ENCODE measurements at regions not wholly inside any gene's neighbourhood (a gene's known extent, or its start where the extent isn't known, plus 50 kb on each side); places are given as distances from the start of the nearest gene placed in this dataset.

DNA sequence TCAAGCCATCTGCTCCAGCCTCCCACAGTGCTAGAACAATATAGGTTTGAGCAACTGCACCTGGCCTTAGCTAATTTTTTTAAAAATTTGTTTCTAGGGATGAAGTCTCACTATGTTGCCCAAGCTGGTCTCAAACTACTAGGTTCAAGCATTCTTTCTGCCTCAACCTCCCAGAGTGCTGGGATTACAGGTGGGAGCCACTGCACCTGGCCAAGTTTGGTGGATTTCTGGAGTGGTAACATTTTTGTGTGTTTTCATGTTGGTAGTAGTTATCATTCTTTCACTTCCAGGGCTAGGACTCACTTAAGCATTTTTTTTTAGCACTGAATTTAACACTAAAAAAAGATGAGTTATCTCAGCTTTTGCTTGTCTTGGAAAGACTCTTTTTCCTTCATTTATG lies 328.0 kb upstream of the RGS6 start:
- TF ChIP-seq FOXP1 (CRISPR knock-in tag; IDR thresholded peaks at IDR 0.05; ENCODE audit: borderline replicate concordance) (no peak), NFATC4 (CRISPR knock-in tag; IDR thresholded peaks at IDR 0.05) (no peak), SP1 (CRISPR knock-in tag; conservative IDR thresholded peaks at IDR 0.05) (no peak), ETV6 (CRISPR knock-in tag; IDR thresholded peaks at IDR 0.05) (no peak), OVOL2 (CRISPR knock-in tag; IDR thresholded peaks at IDR 0.05; ENCODE audit: borderline replicate concordance) (no peak), CREM (CRISPR knock-in tag; IDR thresholded peaks at IDR 0.05) (no peak), ZNF121 (CRISPR knock-in tag; IDR thresholded peaks at IDR 0.05) (no peak), CBFB (CRISPR knock-in tag; IDR thresholded peaks at IDR 0.05; ENCODE audit: low read depth) (no peak), ESRRA (CRISPR knock-in tag; IDR thresholded peaks at IDR 0.05; ENCODE audit: borderline replicate concordance) (no peak)
- TF ChIP-seq, protein P1, sequence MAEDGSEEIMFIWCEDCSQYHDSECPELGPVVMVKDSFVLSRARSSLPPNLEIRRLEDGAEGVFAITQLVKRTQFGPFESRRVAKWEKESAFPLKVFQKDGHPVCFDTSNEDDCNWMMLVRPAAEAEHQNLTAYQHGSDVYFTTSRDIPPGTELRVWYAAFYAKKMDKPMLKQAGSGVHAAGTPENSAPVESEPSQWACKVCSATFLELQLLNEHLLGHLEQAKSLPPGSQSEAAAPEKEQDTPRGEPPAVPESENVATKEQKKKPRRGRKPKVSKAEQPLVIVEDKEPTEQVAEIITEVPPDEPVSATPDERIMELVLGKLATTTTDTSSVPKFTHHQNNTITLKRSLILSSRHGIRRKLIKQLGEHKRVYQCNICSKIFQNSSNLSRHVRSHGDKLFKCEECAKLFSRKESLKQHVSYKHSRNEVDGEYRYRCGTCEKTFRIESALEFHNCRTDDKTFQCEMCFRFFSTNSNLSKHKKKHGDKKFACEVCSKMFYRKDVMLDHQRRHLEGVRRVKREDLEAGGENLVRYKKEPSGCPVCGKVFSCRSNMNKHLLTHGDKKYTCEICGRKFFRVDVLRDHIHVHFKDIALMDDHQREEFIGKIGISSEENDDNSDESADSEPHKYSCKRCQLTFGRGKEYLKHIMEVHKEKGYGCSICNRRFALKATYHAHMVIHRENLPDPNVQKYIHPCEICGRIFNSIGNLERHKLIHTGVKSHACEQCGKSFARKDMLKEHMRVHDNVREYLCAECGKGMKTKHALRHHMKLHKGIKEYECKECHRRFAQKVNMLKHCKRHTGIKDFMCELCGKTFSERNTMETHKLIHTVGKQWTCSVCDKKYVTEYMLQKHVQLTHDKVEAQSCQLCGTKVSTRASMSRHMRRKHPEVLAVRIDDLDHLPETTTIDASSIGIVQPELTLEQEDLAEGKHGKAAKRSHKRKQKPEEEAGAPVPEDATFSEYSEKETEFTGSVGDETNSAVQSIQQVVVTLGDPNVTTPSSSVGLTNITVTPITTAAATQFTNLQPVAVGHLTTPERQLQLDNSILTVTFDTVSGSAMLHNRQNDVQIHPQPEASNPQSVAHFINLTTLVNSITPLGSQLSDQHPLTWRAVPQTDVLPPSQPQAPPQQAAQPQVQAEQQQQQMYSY (CRISPR knock-in tag; IDR thresholded peaks at IDR 0.05) = no peak
- TF ChIP-seq, protein P2, sequence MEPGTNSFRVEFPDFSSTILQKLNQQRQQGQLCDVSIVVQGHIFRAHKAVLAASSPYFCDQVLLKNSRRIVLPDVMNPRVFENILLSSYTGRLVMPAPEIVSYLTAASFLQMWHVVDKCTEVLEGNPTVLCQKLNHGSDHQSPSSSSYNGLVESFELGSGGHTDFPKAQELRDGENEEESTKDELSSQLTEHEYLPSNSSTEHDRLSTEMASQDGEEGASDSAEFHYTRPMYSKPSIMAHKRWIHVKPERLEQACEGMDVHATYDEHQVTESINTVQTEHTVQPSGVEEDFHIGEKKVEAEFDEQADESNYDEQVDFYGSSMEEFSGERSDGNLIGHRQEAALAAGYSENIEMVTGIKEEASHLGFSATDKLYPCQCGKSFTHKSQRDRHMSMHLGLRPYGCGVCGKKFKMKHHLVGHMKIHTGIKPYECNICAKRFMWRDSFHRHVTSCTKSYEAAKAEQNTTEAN (CRISPR knock-in tag; IDR thresholded peaks at IDR 0.05) = no peak
- TF ChIP-seq, protein P3, sequence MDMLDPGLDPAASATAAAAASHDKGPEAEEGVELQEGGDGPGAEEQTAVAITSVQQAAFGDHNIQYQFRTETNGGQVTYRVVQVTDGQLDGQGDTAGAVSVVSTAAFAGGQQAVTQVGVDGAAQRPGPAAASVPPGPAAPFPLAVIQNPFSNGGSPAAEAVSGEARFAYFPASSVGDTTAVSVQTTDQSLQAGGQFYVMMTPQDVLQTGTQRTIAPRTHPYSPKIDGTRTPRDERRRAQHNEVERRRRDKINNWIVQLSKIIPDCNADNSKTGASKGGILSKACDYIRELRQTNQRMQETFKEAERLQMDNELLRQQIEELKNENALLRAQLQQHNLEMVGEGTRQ (CRISPR knock-in tag; IDR thresholded peaks at IDR 0.05) = no peak
- H3K4me3 Mint-ChIP-seq = no peak overlapping the region
- CTCF ChIA-PET = no interaction called here
- H3K9me3 Mint-ChIP-seq = peaks cover 28% of the 10 kb centered on the region
- POLR2A ChIA-PET = no interaction called here
- H3K36me3 Mint-ChIP-seq = peaks cover 20% of the 10 kb centered on the region
- H3K4me1 Mint-ChIP-seq = peaks cover 23% of the 10 kb centered on the region
- H3K27me3 Mint-ChIP-seq (ENCODE audit: low read depth) = peaks cover 24% of the 10 kb centered on the region
- DNase-seq (ENCODE audit: low spot score) = no peak
- H3K27ac Mint-ChIP-seq = no peak overlapping the region
- ATAC-seq = no peak

DNA sequence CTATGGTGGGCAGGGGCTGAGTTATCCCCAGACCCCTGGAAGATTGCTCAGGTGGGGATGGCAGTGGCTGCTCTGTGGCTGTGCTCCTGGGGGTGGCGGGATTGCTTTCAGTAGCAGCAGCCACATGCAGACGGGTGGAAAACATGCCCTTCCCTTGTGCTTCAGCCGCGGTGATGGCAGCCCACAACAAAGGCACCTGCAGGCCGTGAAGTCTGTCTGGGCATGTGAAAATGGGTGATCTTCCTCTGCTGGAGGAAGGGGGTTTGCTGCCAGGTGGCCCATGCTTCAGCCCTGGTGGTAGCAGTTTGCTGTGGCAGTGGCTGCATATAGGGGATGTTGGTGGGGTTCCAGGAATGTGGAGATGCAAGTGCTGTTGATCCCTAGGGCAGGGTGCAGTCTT lies 326.2 kb upstream of the RGS6 start:
- peaks cover 13% of the 10 kb centered on the region for H3K9me3 Mint-ChIP-seq
- ATAC-seq (peak; percentile 24; the same call in 1 of the 2 replicates), DNase-seq (ENCODE audit: low spot score) (no peak)
- H3K27me3 Mint-ChIP-seq (ENCODE audit: low read depth) = peaks cover 13% of the 10 kb centered on the region
- 0 out of 2 replicates have a peak, but pooled peaks cover 6% of the 10 kb centered on the region for H3K36me3 Mint-ChIP-seq
- POLR2A ChIA-PET = no interaction called here
- CTCF ChIA-PET = no interaction called here
- no peak overlapping the region for H3K4me3 Mint-ChIP-seq
- H3K4me1 Mint-ChIP-seq = peaks cover 23% of the 10 kb centered on the region
- peak overlapping the region; percentile 52; the same call in 1 of the 2 replicates for H3K27ac Mint-ChIP-seq
- no peak for TF ChIP-seq GABPB1 (CRISPR knock-in tag; IDR thresholded peaks at IDR 0.05)
- TF ChIP-seq ZNF423 (CRISPR knock-in tag; IDR thresholded peaks at IDR 0.05) = no peak
- TF ChIP-seq, protein P4, sequence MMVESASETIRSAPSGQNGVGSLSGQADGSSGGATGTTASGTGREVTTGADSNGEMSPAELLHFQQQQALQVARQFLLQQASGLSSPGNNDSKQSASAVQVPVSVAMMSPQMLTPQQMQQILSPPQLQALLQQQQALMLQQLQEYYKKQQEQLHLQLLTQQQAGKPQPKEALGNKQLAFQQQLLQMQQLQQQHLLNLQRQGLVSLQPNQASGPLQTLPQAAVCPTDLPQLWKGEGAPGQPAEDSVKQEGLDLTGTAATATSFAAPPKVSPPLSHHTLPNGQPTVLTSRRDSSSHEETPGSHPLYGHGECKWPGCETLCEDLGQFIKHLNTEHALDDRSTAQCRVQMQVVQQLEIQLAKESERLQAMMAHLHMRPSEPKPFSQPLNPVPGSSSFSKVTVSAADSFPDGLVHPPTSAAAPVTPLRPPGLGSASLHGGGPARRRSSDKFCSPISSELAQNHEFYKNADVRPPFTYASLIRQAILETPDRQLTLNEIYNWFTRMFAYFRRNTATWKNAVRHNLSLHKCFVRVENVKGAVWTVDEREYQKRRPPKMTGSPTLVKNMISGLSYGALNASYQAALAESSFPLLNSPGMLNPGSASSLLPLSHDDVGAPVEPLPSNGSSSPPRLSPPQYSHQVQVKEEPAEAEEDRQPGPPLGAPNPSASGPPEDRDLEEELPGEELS (CRISPR knock-in tag; IDR thresholded peaks at IDR 0.05) = no peak
- TF ChIP-seq IRF2 (CRISPR knock-in tag; IDR thresholded peaks at IDR 0.05; ENCODE audit: borderline replicate concordance, low read depth) = no peak
- TF ChIP-seq, protein P5, sequence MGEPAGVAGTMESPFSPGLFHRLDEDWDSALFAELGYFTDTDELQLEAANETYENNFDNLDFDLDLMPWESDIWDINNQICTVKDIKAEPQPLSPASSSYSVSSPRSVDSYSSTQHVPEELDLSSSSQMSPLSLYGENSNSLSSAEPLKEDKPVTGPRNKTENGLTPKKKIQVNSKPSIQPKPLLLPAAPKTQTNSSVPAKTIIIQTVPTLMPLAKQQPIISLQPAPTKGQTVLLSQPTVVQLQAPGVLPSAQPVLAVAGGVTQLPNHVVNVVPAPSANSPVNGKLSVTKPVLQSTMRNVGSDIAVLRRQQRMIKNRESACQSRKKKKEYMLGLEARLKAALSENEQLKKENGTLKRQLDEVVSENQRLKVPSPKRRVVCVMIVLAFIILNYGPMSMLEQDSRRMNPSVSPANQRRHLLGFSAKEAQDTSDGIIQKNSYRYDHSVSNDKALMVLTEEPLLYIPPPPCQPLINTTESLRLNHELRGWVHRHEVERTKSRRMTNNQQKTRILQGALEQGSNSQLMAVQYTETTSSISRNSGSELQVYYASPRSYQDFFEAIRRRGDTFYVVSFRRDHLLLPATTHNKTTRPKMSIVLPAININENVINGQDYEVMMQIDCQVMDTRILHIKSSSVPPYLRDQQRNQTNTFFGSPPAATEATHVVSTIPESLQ (CRISPR knock-in tag; IDR thresholded peaks at IDR 0.05) = no peak
- TF ChIP-seq SP1 (CRISPR knock-in tag; conservative IDR thresholded peaks at IDR 0.05) = no peak
- no peak for TF ChIP-seq EMX1 (CRISPR knock-in tag; IDR thresholded peaks at IDR 0.05)
- TF ChIP-seq, protein P6, sequence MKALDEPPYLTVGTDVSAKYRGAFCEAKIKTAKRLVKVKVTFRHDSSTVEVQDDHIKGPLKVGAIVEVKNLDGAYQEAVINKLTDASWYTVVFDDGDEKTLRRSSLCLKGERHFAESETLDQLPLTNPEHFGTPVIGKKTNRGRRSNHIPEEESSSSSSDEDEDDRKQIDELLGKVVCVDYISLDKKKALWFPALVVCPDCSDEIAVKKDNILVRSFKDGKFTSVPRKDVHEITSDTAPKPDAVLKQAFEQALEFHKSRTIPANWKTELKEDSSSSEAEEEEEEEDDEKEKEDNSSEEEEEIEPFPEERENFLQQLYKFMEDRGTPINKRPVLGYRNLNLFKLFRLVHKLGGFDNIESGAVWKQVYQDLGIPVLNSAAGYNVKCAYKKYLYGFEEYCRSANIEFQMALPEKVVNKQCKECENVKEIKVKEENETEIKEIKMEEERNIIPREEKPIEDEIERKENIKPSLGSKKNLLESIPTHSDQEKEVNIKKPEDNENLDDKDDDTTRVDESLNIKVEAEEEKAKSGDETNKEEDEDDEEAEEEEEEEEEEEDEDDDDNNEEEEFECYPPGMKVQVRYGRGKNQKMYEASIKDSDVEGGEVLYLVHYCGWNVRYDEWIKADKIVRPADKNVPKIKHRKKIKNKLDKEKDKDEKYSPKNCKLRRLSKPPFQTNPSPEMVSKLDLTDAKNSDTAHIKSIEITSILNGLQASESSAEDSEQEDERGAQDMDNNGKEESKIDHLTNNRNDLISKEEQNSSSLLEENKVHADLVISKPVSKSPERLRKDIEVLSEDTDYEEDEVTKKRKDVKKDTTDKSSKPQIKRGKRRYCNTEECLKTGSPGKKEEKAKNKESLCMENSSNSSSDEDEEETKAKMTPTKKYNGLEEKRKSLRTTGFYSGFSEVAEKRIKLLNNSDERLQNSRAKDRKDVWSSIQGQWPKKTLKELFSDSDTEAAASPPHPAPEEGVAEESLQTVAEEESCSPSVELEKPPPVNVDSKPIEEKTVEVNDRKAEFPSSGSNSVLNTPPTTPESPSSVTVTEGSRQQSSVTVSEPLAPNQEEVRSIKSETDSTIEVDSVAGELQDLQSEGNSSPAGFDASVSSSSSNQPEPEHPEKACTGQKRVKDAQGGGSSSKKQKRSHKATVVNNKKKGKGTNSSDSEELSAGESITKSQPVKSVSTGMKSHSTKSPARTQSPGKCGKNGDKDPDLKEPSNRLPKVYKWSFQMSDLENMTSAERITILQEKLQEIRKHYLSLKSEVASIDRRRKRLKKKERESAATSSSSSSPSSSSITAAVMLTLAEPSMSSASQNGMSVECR (CRISPR knock-in tag; IDR thresholded peaks at IDR 0.05; ENCODE audit: borderline replicate concordance) = no peak
- TF ChIP-seq SMAD3 (CRISPR knock-in tag; IDR thresholded peaks at IDR 0.05; ENCODE audit: borderline replicate concordance) = no peak
- no peak for TF ChIP-seq ETV6 (CRISPR knock-in tag; IDR thresholded peaks at IDR 0.05)
- no peak for TF ChIP-seq SMAD4 (CRISPR knock-in tag; IDR thresholded peaks at IDR 0.05)
- no peak for TF ChIP-seq FOXJ3 (CRISPR knock-in tag; IDR thresholded peaks at IDR 0.05; ENCODE audit: borderline replicate concordance)

Measured in WTC11 (cell line).